HG03571 (cell line): ENCODE measurements at regions not wholly inside any gene's neighbourhood (a gene's known extent, or its start where the extent isn't known, plus 50 kb on each side); places are given as distances from the start of the nearest gene placed in this dataset.

Source experiments
- ATAC-seq: cut with Tn5 transposase; IDR thresholded peaks from one replicate; pipeline ENCODE4 v1.9.1; 2021; ENCODE audit not compliant: unreplicated experiment

- no peak for ATAC-seq
These were observed 2068.9 kb upstream of the PIK3C3 start for GRCh38 chr18:39886136-39886535.

GRCh38 chr18:39872651-39873050, 2082.4 kb upstream of the PIK3C3 start:
- no peak for ATAC-seq

- ATAC-seq = no peak
These were observed 2083.1 kb upstream of the PIK3C3 start for GRCh38 chr18:39871961-39872360.

GRCh38 chr18:39870591-39870990, 2084.4 kb upstream of the PIK3C3 start:
- ATAC-seq = no peak

- no peak for ATAC-seq
These were observed 2091.1 kb upstream of the PIK3C3 start for GRCh38 chr18:39863916-39864315.

GRCh38 chr18:39862341-39862740, 2092.7 kb upstream of the PIK3C3 start:
- no peak for ATAC-seq

- no peak for ATAC-seq
These were observed 2100.7 kb upstream of the PIK3C3 start for GRCh38 chr18:39854291-39854690.

GRCh38 chr18:39846265-39846664, 2108.8 kb upstream of the PIK3C3 start:
- no peak for ATAC-seq

GRCh38 chr18:39845631-39846030, 2109.4 kb upstream of the PIK3C3 start:
- ATAC-seq = no peak

- no peak for ATAC-seq
These were observed 2109.9 kb upstream of the PIK3C3 start for GRCh38 chr18:39845106-39845505.

- ATAC-seq = no peak
These were observed 2111.5 kb upstream of the PIK3C3 start for GRCh38 chr18:39843546-39843945.

GRCh38 chr18:39842366-39842914, 2112.6 kb upstream of the PIK3C3 start:
- no peak for ATAC-seq

- no peak for ATAC-seq
These were observed 2113.3 kb upstream of the PIK3C3 start for GRCh38 chr18:39841482-39842365.

GRCh38 chr18:39840856-39841481, 2114.1 kb upstream of the PIK3C3 start:
- no peak for ATAC-seq

- no peak for ATAC-seq
These were observed 2114.6 kb upstream of the PIK3C3 start for GRCh38 chr18:39840406-39840805.

GRCh38 chr18:39839782-39840181, 2115.3 kb upstream of the PIK3C3 start:
- no peak for ATAC-seq

- ATAC-seq = no peak
These were observed 2116.2 kb upstream of the PIK3C3 start for GRCh38 chr18:39838831-39839230.

- no peak for ATAC-seq
These were observed 2119.6 kb upstream of the PIK3C3 start for GRCh38 chr18:39835303-39836030.

- no peak for ATAC-seq
These were observed 2120.4 kb upstream of the PIK3C3 start for GRCh38 chr18:39834636-39835035.

GRCh38 chr18:39825485-39826150, 2129.4 kb upstream of the PIK3C3 start:
- no peak for ATAC-seq

- no peak for ATAC-seq
These were observed 2148.5 kb upstream of the PIK3C3 start for GRCh38 chr18:39806525-39806924.
